SK-N-SH treated with all-trans-retinoic acid at 6 μM for 48 hours (cell line): ENCODE measurements at regions not wholly inside any gene's neighbourhood (a gene's known extent, or its start where the extent isn't known, plus 50 kb on each side); places are given as distances from the start of the nearest gene placed in this dataset.

Source experiments
- ARNTL ChIP-seq: fragments of 450-650 bp; formaldehyde crosslinking; IDR thresholded peaks from 2 replicates; pipeline ENCODE4 v1.5.0; 2020; ENCODE audit warnings: low read depth, mild to moderate bottlenecking, moderate library complexity, borderline replicate concordance
- ESRRG ChIP-seq: fragments of 250-450 bp; sonication (Bioruptor Pico); IDR thresholded peaks from 2 replicates; pipeline ENCODE4 v1.6.1; 2021; ENCODE audit warnings: mild to moderate bottlenecking
- OSR1 ChIP-seq: fragments of 250-450 bp; sonication (Bioruptor Pico); IDR thresholded peaks from 2 replicates; pipeline ENCODE4 v1.8.0; 2022; ENCODE audit warnings: moderate library complexity, mild to moderate bottlenecking, inconsistent platforms
- PPARA ChIP-seq: fragments of 250-450 bp; sonication (Bioruptor Pico); IDR thresholded peaks from 2 replicates; pipeline ENCODE4 v1.5.0; 2020; ENCODE audit warnings: mild to moderate bottlenecking, borderline replicate concordance
- SNAI2 ChIP-seq: fragments of 250-450 bp; sonication (Bioruptor Pico); IDR thresholded peaks from 2 replicates; pipeline ENCODE4 v1.5.0; 2020; ENCODE audit warnings: mild to moderate bottlenecking, moderate library complexity
- TOX ChIP-seq: fragments of 250-450 bp; sonication (Bioruptor Pico); IDR thresholded peaks from 2 replicates; pipeline ENCODE4 v1.8.0; 2021; ENCODE audit warnings: mild to moderate bottlenecking, moderate library complexity, borderline replicate concordance

DNA sequence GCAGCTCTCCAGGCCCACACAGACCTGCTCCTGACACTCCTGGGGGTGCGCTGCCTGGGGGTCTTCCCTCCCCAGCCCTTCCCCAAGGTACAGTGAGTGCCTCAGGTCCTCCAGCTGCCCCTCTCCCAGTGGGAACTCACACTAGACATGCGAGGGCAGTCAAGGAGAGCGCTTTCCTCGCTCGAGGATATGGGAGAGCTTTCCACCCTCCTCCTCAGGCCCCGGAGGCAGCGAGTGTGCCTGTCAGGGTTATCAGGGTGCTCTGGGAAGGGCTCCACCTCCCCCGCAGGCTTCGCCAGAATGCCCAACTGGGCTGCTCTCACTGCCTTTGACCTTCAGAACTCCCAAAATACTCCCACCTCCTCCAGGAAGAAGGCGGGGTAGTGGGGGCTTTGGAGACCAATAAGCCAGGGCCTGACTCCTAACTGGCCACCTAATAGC is 85.7 kb upstream of the LAPTM4A start:
- TF ChIP-seq ESRRG (CRISPR knock-in tag) (no peak), ARNTL (no peak), OSR1 (no peak), PPARA (no peak), TOX (CRISPR knock-in tag) (no peak), SNAI2 (CRISPR knock-in tag) (no peak)
